A673 (cell line): ENCODE measurements at regions not wholly inside any gene's neighbourhood (a gene's known extent, or its start where the extent isn't known, plus 50 kb on each side); places are given as distances from the start of the nearest gene placed in this dataset.

Experiments
- CTCF ChIP-seq: fragments of 300-800, 200-600 bp; sonication (generic); conservative IDR thresholded peaks from 2 replicates; pipeline ENCODE4 v1.5.1; 2017; ENCODE audit warnings: low read depth, mild to moderate bottlenecking, antibody characterized with exemption, low read length, moderate library complexity, mixed read lengths
- EZH2 ChIP-seq: fragments of 200-600 bp; sonication (generic); IDR thresholded peaks from 2 replicates; pipeline ENCODE4 v1.6.1; 2017; ENCODE audit warnings: borderline replicate concordance, low read depth, mild to moderate bottlenecking, mixed read lengths, antibody characterized with exemption, low read length; ENCODE audit not compliant: poor library complexity, severe bottlenecking

- no peak for TF ChIP-seq CTCF
- no peak for TF ChIP-seq EZH2
These were observed 61.4 kb upstream of the ZNF648 start for GRCh38 chr1:182122913-182123260.
